GM19035 (cell line): ENCODE measurements at regions not wholly inside any gene's neighbourhood (a gene's known extent, or its start where the extent isn't known, plus 50 kb on each side); places are given as distances from the start of the nearest gene placed in this dataset.

ENCODE experiments used
- ATAC-seq: cut with Tn5 transposase; IDR thresholded peaks from one replicate; pipeline ENCODE4 v1.9.1; 2021; ENCODE audit not compliant: unreplicated experiment

- no peak for ATAC-seq
Measured at GRCh38 chr5:61596265-61596664, 264.2 kb downstream of the ZSWIM6 start.

GRCh38 chr5:61597684-61598083 is 265.6 kb downstream of the ZSWIM6 start:
- no peak for ATAC-seq

DNA sequence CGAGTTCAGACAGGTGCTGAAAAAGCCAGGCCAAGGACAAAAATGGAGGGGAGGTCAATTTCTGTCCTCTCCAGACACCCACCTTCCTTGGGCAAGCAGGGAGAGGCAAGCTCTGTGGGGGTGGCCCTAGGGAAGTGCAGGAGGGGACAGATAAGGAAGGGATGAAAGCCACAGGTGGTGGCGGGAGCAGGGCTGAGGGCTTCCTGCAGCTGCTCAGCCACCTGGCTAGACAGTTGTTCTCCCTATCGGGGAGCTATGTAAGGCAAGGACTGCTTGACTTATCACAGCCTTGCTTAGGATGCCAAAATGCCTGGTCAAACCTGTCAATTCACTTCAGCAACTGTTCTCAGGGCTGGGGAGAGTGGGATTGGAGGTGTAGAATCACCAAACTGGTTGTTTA is 266.1 kb downstream of the ZSWIM6 start:
- ATAC-seq, result no peak

- no peak for ATAC-seq
Measured at GRCh38 chr5:61599370-61600122, 267.5 kb downstream of the ZSWIM6 start.

DNA sequence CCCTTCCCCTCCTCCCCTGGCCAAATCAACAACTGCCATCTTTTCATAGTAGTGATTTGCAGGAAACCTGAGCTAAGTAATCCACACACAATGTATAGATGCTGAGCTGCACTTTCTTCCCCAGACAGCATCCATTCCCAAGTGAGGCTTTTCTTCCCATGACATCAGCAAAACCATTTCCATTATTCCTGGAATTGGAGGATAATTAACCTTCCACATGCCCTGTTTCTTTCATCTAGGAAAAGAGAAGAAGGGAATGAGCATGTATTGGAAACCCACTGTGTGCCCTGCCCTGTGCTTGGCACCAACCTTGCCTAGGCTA is 268.0 kb downstream of the ZSWIM6 start:
- no peak for ATAC-seq

DNA sequence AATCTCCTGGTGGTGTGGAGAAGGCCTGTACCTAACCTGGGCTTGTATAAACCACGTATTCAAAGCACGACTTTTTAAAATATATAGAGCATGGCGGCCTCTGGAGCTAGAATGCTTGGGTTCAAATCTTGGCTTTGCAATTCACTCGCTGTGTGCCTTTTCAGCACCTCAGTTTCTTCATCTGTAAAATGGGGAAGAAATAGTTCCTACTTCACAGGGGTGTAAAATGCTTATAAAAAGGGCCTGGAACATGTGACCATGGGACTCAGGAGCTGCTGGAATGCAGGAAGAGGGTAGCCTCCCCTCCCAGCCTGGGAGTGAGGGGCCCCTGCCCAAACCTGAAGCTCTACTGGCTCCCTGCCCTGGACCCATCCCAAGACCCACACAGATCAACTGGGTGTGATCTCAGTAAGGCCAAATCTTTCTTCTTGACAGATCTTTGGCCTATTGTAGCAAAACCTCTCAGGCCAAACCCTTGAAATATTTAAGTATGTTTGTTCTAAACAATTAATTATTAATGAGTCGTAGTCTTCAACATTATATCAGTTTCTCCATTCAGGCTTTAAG is 269.0 kb downstream of the ZSWIM6 start:
- no peak for ATAC-seq

DNA sequence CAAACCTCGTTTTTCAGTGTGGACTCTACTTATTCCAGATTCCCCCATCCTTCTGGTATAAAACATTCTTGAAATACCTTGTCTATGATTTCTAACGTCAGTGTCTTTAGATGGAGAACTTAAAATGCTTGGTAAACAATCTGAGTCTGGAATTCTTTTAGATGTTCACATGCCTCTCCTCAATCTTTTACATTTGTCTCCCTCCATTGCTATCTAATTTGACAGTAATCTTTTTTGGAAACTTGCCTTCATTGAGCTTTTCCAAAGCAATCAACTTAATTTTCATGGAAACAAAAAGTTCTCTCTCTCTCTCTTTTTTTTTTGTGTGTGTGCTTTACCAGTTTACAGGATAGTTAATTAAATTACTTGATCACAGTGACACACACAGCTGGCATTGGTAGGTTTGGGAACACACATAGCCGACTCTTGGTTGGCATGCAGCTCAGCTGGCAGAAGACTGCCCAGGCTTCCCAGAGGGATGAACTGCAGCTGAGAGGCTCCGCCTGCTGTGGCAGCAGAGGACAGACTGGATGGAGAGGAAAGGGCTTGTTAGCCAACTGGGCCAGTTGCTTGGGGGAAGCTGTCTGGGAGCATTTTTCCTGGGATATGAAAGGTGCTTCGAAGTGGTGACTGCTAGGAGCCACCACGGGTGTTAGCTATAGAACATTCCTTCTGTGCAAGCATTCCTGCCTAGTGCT is 271.3 kb downstream of the ZSWIM6 start:
- ATAC-seq, result no peak

DNA sequence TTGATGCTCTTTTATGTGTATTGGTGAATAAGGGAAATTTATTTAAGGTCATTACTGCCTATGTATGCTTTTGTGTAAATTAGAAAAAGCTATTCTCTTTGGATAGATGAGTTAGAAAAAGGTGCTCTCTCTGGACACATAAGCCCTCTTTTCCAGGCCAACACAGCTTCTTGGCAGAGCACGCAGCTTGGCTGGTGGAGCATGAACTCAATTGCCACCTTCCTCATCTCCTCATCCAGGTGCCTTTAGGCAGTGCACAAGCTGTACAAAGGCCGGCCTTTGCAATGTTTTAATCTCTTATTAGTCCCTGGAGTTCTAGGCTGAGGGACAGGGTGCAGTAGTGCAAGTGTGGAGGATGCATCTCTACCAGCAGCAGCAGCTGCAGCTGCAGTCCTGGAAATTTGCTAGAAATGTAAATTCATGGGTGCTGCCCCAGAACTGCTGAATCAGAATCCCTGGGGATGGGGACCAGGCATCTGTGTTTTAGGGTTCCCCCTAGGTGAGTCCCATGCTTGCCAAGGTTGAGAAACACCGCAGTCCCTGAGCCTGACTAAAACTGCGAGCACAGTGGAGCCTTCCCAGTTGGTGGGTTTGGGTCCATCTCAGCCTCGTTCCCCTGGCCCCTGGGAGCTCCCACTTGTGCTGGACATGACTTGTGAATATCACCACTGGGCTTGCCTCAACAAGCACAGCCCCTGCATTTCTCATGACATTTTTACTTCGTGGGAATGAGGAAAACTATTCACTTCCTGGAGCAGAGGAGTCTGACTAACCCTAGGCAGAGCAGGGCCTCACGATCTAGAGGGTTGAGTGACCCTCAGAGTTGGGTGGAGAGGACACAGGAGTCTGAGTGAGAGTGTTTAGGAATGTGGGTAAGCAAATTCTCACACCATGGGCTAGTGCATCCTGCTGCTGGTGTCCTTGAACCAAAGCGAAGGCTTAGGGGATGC is 272.3 kb downstream of the ZSWIM6 start:
- ATAC-seq, result no peak

- no peak for ATAC-seq
Measured at GRCh38 chr5:61609840-61610677, 278.0 kb downstream of the ZSWIM6 start.

- ATAC-seq, result no peak
Measured at GRCh38 chr5:61610678-61611024, 278.6 kb downstream of the ZSWIM6 start.

DNA sequence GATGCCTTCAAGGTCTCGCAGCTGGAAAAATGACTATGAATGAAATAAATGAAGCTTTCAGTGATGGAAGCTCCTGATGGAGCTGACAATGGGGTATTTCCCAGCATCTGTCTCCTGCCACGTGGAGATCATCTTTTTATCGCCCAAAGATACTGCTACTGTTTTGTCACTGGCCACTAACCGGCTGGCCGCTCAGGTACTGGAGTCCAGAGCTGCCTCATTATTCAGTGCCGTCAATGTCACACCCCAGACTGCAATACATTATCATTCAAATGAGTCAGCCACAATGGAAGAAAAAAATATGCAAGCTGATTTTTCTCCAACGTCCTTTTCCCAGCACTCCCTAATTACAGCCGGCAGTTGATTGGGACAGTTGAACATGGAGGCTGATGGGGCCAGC is 280.4 kb downstream of the ZSWIM6 start:
- ATAC-seq, result no peak

DNA sequence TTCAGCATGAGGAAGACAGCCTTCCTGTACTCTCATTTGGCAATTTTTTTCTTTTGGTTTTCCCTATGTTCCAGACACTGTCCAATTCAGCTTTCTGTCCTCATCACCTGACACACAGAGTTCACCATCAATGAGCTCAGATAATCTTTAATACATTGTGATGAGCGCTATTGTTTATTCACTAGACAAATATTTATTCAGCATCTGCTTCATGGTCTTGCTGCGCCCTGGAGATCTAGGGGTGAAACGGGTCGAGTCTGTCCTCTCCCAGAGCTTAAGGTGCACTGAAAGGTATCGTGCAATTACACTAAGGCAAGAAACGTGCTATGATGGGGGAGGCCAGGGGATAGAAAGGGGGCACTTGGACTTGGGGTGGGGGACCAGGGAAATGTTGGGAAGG is 281.6 kb downstream of the ZSWIM6 start:
- no peak for ATAC-seq

- no peak for ATAC-seq
Measured at GRCh38 chr5:61614606-61615005, 282.5 kb downstream of the ZSWIM6 start.

DNA sequence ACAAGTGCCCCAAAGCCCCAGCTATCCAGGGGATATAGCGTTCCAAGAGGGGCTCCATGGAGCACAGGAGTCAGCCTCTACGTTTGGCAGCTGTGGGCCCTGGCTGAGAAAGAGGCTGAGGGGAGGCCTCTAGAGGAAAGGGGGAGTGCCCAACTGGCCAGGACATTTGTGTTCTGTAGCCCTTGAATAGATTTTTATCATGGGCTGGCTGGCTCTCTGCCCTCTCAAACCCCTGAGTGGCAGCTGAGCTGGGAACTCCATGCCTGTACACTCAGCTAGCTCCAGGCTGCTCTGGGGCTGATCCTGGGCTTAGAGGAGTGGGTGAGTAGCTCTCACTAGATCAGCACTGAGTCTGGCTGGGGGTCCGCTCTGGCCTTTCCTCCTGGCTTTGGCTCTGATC is 285.0 kb downstream of the ZSWIM6 start:
- ATAC-seq, result no peak

DNA sequence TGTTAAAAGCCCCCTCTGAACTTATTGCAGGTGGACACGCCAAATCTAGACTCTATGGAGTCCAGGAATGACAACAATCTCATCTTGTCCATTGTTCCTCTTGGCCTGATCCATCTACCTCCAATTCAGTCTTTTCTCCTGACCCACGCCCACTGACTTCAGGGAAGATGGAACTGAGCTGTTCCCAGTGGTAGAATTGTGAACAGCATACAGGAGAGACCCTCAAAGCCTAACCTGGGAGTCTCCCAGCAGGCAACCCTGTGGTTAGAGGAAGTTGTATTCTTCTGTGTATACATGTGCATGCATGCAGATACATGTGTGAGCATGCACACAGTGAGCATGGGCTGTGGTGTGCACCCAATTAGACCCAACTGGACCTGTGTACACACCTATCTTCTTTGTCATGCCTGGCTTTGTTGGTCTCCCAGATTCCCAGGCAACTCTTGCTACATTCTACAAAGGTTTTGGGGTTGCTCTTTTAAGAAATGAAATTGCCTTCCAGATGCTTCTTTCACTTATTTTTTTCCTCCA is 286.0 kb downstream of the ZSWIM6 start:
- no peak for ATAC-seq

DNA sequence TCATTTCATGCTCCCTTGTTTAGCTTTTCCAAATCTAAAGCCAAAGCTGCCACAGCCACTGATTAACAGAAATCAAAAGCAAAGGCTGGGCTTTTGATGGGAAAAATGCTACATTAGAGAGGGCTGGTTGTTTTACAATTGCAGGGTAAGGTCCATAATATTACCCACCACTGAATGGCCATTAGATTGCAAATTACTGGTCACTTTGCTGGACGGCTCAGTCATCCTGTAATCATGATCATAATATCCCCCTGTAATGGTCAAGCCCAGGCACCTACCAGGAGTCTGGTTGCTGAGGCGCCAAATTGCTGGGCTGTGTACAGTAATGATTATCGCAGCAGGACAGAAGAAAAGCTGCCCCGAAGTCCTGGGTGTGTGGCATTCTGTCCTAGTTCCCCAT is 286.5 kb downstream of the ZSWIM6 start:
- no peak for ATAC-seq

DNA sequence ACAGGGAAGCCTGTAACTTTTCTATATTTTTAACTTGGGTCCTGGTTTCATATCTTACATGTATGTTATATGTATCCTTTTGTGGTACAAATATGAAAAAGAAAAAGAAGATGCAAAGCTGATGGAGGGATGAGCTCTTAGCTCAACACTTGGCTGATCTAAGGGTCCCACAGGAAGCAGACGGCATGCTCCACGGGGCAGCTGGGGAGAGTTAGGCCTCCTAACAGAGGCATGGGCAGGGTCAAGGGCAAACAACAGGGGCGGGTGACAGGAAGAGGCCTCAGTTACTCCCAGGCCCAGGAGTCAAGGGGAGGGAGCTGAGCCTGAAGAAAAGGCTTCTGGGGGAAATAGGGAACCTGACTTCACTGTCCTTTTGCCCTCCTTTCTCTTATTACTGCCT is 287.2 kb downstream of the ZSWIM6 start:
- ATAC-seq, result no peak

DNA sequence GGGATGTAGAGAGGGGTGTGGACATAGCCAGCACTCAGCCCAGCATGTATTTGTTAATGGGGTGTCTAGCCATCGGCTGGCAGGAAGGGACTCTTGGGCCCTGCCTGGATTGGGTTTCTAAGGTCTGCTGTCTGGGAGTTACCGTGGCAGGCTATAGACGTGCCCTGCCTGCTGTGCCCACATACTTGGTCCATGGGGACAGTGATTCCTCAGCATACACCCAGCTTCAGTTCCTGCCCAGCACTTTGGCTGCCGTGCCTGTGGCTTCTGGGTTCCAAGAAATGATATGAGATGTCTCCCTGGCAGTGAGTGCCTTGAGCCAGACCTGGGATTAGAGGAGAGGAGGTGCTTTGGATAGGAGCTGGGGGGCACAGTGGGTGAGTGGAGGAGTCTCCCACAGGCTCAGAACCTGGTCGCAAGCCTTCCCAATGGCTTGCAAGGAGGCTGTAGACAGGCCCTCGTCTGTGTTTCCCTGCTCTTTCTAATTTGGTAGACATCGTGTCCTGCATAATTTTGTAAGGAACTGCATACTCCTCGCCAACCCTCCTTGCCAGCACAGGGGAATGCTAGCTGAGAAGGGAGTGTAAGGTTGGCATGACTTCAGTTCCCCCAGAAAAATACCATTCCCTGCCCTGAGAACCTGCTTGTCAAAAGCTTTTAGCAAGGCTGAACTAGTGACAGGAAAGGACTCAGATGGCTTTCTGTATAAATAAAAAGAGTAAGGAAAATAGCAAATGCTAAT is 287.9 kb downstream of the ZSWIM6 start:
- ATAC-seq, result no peak

- ATAC-seq, result no peak
Measured at GRCh38 chr5:61620699-61621182, 288.7 kb downstream of the ZSWIM6 start.
